ENCODE measurements at regions not wholly inside any gene's neighbourhood (a gene's known extent, or its start where the extent isn't known, plus 50 kb on each side); places are given as distances from the start of the nearest gene placed in this dataset.

- no peak overlapping the region for H3K27ac ChIP-seq
Measured at GRCh38 chr13:108409730-108410129, 140.2 kb downstream of the TNFSF13B start.

GRCh38 chr13:108419768-108420167 lies 150.2 kb downstream of the TNFSF13B start:
- no peak overlapping the region for H3K27ac ChIP-seq
- TF ChIP-seq CTCF (IDR thresholded peaks at IDR 0.05) (no peak), ZFX (IDR thresholded peaks at IDR 0.05; ENCODE audit: borderline replicate concordance) (no peak)

More at GRCh38 chr13:108409730-108410129, 140.2 kb downstream of the TNFSF13B start:
- TF ChIP-seq CTCF (IDR thresholded peaks at IDR 0.05) (no peak), ZFX (IDR thresholded peaks at IDR 0.05; ENCODE audit: borderline replicate concordance) (no peak)

- TF ChIP-seq CTCF (IDR thresholded peaks at IDR 0.05): no peak
- no peak for TF ChIP-seq ZFX (IDR thresholded peaks at IDR 0.05; ENCODE audit: borderline replicate concordance)
- no peak overlapping the region for H3K27ac ChIP-seq
Measured at GRCh38 chr13:108425056-108425455, 155.5 kb downstream of the TNFSF13B start.

- H3K27ac ChIP-seq: no peak overlapping the region
- TF ChIP-seq ZFX (IDR thresholded peaks at IDR 0.05; ENCODE audit: borderline replicate concordance): no peak
- TF ChIP-seq CTCF (IDR thresholded peaks at IDR 0.05): no peak
Measured at GRCh38 chr13:108426893-108427292, 157.4 kb downstream of the TNFSF13B start.

GRCh38 chr13:108427355-108427754 lies 157.8 kb downstream of the TNFSF13B start:
- TF ChIP-seq ZFX (IDR thresholded peaks at IDR 0.05; ENCODE audit: borderline replicate concordance) (no peak), CTCF (IDR thresholded peaks at IDR 0.05) (no peak)
- H3K27ac ChIP-seq: no peak overlapping the region

GRCh38 chr13:108428691-108429090 lies 159.2 kb downstream of the TNFSF13B start:
- TF ChIP-seq ZFX (IDR thresholded peaks at IDR 0.05; ENCODE audit: borderline replicate concordance): no peak
- H3K27ac ChIP-seq: no peak overlapping the region

- H3K27ac ChIP-seq: no peak overlapping the region
- TF ChIP-seq ZFX (IDR thresholded peaks at IDR 0.05; ENCODE audit: borderline replicate concordance) (no peak), CTCF (IDR thresholded peaks at IDR 0.05) (no peak)
Measured at GRCh38 chr13:108433976-108434755, 164.6 kb downstream of the TNFSF13B start.
